ENCODE measurements at regions not wholly inside any gene's neighbourhood (a gene's known extent, or its start where the extent isn't known, plus 50 kb on each side); places are given as distances from the start of the nearest gene placed in this dataset.

DNA sequence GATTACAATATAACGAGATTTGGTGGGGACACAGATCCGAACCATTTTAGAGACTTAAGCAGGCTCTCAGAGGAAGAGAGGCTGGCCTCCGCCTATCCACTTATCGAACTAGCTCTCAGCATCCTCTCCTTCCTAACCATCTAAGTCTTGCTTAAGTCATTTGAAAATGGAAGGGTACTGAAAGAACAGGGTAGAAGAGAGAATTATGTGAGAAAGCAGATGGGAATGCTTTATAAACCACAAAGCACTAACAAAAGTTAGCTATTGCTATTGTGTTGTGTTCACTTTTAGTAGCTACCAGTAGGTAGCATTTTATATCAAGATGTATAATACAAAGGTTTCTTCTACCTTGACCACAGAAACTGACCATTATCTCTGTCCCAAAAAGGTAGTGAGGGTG lies 153.4 kb upstream of the CADM1 start:
- Mint-ChIP-seq H3K27ac (no peak overlapping the region), H3K27me3 (ENCODE audit: low read depth) (peaks cover 29% of the 10 kb centered on the region), H3K36me3 (ENCODE audit: low read depth) (no peaks in the 10 kb centered on the region), H3K4me3 (no peak overlapping the region), H3K4me1 (ENCODE audit: low read depth) (no peaks in the 10 kb centered on the region), H3K9me3 (no peaks in the 10 kb centered on the region)

DNA sequence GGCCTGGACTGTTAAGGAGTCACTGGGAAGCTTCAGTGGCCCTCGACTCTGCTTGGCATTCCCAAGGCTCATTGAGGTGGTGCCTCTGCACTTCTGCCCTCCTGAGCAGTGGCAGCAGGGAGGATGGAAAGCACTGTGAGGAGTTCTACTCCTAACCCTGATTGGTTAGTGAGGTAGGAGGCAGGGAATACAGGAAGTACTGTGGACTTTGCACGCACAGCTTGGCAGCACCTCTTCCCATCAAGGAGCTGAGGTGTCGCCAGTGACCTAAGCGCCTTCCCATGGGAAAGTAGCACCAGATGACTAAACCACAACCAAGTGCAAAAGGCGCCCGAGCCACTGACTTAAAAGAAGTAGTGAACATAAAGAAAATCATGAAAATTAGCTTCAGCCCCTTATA lies 152.5 kb upstream of the CADM1 start:
- no peak overlapping the region for H3K4me3 Mint-ChIP-seq
- H3K4me1 Mint-ChIP-seq (ENCODE audit: low read depth) = no peaks in the 10 kb centered on the region
- H3K9me3 Mint-ChIP-seq = no peaks in the 10 kb centered on the region
- no peak overlapping the region for H3K27ac Mint-ChIP-seq
- H3K36me3 Mint-ChIP-seq (ENCODE audit: low read depth) = no peaks in the 10 kb centered on the region
- H3K27me3 Mint-ChIP-seq (ENCODE audit: low read depth) = peaks cover 29% of the 10 kb centered on the region

DNA sequence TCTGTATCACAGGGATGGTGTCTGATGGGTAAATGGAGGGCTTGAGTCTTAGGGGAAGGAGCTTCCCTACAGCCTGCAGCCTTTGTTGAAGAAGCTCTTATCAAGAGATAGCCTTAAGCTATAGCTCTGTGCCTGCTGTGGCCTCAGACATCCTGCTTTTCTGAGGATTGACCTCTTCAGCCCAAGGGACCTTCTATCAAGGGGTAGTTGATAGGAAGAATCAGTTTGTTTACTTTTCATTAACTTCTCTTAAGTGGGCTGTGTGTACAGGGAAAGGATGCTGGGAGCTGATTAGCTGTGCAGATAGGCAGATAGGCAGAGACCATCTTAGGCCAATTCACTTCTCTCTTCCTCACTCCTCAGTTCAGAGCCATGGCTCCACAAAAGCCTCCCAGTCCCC lies 151.8 kb upstream of the CADM1 start:
- Mint-ChIP-seq H3K27me3 (ENCODE audit: low read depth) (peaks cover 29% of the 10 kb centered on the region), H3K9me3 (no peaks in the 10 kb centered on the region), H3K27ac (no peak overlapping the region), H3K4me1 (ENCODE audit: low read depth) (no peaks in the 10 kb centered on the region), H3K4me3 (no peak overlapping the region), H3K36me3 (ENCODE audit: low read depth) (no peaks in the 10 kb centered on the region)

DNA sequence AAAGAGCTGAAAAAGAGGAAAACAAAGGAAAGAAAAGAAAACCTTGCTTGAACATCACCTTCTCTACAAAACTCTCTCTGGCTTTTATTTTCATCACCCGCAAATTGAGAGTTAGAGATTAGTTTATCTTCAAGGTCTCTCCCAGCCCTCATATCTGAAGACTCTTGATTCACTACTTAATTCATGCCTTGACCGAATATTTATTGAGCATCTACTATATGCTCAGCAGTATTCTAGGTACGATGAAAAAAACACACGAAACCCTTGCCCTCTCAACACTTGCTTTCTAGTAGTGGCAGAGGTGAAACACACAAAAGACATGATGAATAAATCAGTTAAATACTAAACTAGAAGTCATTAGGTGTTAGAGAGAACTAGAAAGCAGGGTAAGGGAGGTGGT lies 150.6 kb upstream of the CADM1 start:
- Mint-ChIP-seq H3K9me3 (no peaks in the 10 kb centered on the region), H3K4me1 (ENCODE audit: low read depth) (no peaks in the 10 kb centered on the region), H3K4me3 (no peak overlapping the region), H3K36me3 (ENCODE audit: low read depth) (no peaks in the 10 kb centered on the region), H3K27me3 (ENCODE audit: low read depth) (peaks cover 18% of the 10 kb centered on the region), H3K27ac (no peak overlapping the region)

DNA sequence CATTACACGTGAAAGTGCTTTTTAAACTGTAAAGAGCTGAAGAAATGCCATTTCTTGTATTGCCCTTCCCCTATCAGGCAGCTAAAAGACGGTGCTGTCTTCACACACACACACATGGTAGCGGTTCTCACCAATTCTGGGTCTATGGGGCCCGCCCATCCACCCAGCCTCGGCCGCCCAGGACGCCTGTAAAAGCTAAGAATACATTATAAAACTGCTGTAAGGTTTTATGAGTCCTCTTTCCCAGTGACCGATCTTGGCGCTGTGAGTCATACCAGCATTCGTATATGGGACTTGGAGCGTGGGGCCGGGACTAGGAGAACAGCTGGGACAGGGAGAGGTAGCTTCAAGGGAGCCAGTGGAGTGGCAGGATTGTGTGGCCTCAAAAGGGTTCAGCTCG lies 149.7 kb upstream of the CADM1 start:
- H3K27ac Mint-ChIP-seq = no peak overlapping the region
- H3K36me3 Mint-ChIP-seq (ENCODE audit: low read depth) = no peaks in the 10 kb centered on the region
- H3K4me3 Mint-ChIP-seq = no peak overlapping the region
- H3K4me1 Mint-ChIP-seq (ENCODE audit: low read depth) = no peaks in the 10 kb centered on the region
- peaks cover 12% of the 10 kb centered on the region for H3K27me3 Mint-ChIP-seq (ENCODE audit: low read depth)
- no peaks in the 10 kb centered on the region for H3K9me3 Mint-ChIP-seq

DNA sequence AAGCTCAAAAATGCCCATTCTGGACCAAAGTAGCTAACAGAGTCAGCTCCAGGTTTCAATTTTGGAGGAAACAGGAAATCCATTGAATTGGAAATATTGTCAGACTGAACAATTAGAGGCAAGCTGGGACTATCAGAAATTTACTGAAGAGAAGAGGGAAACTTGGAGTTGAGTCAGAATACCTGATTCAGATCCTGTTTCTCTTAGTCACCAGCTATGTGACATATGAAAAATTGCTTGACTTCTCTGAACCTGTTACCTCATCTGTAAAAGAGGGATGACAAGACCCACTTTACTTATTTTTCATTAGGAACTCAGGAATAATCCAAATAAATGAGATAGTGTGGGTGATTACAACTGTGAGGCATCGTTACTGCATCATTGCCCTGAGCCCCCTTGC lies 148.9 kb upstream of the CADM1 start:
- H3K4me1 Mint-ChIP-seq (ENCODE audit: low read depth) = no peaks in the 10 kb centered on the region
- no peak overlapping the region for H3K4me3 Mint-ChIP-seq
- peaks cover 6% of the 10 kb centered on the region for H3K27me3 Mint-ChIP-seq (ENCODE audit: low read depth)
- H3K27ac Mint-ChIP-seq = no peak overlapping the region
- no peaks in the 10 kb centered on the region for H3K9me3 Mint-ChIP-seq
- H3K36me3 Mint-ChIP-seq (ENCODE audit: low read depth) = no peaks in the 10 kb centered on the region

DNA sequence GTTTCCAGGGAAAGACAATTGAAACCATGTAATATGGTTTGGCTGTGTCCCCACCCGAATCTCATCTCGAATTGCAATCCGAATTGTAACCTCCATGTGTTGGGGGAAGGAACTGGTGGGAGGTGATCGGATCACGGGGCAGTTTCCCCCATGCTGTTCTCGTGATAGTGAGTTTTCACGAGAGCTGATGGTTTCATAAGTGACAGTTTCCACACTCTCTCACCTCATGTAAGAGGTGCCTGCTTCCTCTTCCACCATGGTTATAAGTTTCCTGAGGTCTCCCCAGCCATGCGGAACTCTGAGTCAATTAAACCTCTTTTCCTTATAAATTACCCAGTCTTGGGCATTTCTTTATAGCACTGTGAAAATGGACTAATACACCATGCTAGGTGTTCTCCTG lies 148.3 kb upstream of the CADM1 start:
- Mint-ChIP-seq H3K36me3 (ENCODE audit: low read depth) (no peaks in the 10 kb centered on the region), H3K27me3 (ENCODE audit: low read depth) (peaks cover 5% of the 10 kb centered on the region)

DNA sequence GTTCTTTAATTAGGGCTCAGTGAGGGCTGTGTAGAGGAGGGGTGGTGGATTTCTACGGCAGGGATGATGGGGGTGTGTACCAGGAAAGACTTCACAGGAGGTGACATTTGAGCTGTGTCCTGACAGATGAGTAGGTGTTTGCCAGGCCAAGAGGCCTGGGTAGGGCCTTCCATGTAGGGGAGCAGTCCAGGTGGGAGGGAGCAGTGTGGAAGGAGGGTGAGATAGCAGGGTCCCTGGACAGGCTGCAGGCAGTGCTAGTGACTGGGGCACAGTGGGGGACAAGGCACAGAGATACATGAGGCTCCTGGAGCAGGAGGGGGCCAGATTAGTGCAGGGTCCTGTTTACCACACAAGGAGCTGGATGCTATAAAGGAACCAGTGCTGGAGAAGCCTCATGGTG lies 147.9 kb upstream of the CADM1 start:
- Mint-ChIP-seq H3K4me1 (ENCODE audit: low read depth) (no peaks in the 10 kb centered on the region), H3K4me3 (no peak overlapping the region), H3K36me3 (ENCODE audit: low read depth) (no peaks in the 10 kb centered on the region), H3K27me3 (ENCODE audit: low read depth) (peaks cover 1% of the 10 kb centered on the region), H3K27ac (no peak overlapping the region), H3K9me3 (no peaks in the 10 kb centered on the region)

More for the DNA sequence above, 148.3 kb upstream of the CADM1 start:
- H3K4me1 Mint-ChIP-seq (ENCODE audit: low read depth) = no peaks in the 10 kb centered on the region
- no peak overlapping the region for H3K4me3 Mint-ChIP-seq
- no peak overlapping the region for H3K27ac Mint-ChIP-seq
- no peaks in the 10 kb centered on the region for H3K9me3 Mint-ChIP-seq

DNA sequence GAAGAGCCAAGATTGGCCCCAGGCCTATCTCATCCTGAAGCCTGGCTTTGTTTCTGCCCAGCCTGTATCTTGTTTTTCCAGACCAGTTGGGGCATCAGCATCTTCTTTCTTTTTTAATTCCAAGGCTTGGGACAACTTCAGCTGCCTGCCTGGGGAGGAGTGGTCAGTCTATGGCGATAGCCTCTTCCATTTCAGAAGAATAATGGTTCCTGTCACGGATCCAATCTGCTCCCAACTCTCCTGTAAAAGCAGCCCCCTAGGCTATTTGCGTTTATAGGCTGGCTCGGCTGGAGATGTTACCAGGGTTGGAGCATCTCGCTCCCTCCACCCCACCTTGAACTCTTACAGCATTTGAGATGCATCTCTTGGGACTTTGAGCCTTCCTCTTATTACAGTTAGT lies 145.2 kb upstream of the CADM1 start:
- no peaks in the 10 kb centered on the region for H3K27me3 Mint-ChIP-seq (ENCODE audit: low read depth)
- no peaks in the 10 kb centered on the region for H3K36me3 Mint-ChIP-seq (ENCODE audit: low read depth)
- H3K27ac Mint-ChIP-seq = no peak overlapping the region
- no peaks in the 10 kb centered on the region for H3K4me1 Mint-ChIP-seq (ENCODE audit: low read depth)
- H3K4me3 Mint-ChIP-seq = no peak overlapping the region
- H3K9me3 Mint-ChIP-seq = no peaks in the 10 kb centered on the region

DNA sequence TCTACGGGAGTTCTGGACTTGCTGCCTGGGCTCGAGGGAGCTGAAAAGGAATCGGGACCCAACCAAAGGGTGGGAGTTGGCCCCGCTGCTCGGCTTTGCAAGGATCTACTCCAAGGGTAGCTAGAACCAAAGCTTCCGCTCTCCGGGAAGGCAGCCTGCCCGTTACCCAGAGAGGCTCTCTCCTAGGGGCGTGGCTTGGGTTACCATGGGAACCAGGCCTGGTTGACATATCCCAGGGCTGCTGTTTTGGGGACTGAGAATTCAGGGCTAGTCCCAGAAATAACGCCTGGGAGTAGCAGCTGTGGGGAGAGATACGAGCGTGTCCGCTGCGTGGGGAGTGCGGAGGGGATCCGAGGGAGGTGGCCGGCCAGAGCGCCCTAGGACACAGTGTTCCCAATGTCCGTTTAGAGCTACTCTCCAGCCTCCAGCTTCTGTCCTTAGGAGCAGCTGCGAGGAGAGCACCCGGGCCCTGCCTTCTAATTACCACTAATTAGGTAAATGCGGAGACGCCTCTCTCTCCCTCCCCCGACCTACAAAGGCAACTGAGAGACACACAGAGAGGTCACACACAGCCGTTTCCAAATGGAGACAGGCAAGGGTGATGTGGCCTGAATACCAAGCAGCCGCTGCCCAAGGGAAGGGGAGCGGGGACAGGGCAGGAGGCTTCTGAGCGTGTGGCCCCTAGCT lies 141.6 kb upstream of the CADM1 start:
- Mint-ChIP-seq H3K9me3 (no peaks in the 10 kb centered on the region), H3K36me3 (ENCODE audit: low read depth) (no peaks in the 10 kb centered on the region), H3K27ac (no peak overlapping the region), H3K4me1 (ENCODE audit: low read depth) (no peaks in the 10 kb centered on the region), H3K4me3 (no peak overlapping the region), H3K27me3 (ENCODE audit: low read depth) (no peaks in the 10 kb centered on the region)

DNA sequence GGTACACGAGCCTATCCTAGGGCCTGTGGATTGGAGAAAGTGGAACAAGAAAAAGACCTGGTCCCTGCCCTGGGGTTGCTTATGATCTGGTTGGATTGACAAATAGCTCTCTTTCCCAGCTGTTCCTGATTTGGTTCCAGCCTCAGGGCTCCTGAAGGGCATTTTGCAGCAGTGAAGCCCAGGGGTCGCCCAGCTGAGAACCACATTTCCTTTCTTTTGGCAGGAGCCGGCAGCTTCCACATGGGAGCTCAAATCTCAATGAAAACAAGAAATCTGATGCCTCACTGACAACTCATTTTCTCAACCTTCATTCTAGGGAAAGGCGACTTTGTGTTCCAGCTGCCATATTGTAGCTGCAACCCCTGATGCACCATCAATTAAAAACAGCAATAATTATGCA lies 140.6 kb upstream of the CADM1 start:
- no peaks in the 10 kb centered on the region for H3K27me3 Mint-ChIP-seq (ENCODE audit: low read depth)
- H3K27ac Mint-ChIP-seq = no peak overlapping the region
- H3K4me1 Mint-ChIP-seq (ENCODE audit: low read depth) = no peaks in the 10 kb centered on the region
- H3K4me3 Mint-ChIP-seq = no peak overlapping the region
- no peaks in the 10 kb centered on the region for H3K9me3 Mint-ChIP-seq
- no peaks in the 10 kb centered on the region for H3K36me3 Mint-ChIP-seq (ENCODE audit: low read depth)

DNA sequence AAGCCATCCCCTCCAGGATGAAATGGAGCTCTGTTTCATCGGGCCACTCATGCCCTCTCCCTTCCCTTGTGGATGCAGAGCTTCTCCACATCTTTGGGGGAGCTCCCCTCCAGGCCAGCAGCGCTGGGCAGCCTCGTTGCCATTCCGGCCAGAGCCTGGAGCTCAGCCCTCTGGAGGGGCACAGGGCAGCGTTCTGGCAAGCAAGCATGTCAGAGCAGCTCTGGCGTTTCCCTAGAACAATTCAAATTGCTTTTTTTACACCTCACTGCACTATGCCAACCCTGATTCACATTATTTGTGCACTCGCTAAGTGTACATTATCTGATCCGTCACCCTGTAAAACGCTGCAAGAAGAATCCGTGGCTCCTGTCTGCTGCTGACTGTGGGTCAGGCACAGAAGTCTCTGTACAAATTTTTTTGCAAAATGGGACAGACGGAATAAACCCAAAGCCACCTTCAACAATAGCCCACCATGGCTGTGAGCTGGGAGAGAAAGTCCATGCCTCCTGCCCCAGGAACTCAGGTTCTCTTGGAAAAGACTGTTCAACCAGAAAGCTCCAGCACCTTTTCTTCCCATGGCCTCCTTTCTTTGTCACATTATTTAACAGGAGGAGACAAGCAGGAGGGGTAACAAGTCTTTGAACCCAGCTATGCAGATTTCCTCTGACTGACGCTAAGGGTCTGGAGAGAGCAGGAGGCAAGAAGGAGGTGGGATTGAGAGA lies 139.5 kb upstream of the CADM1 start:
- Mint-ChIP-seq H3K27ac (no peak overlapping the region), H3K9me3 (no peaks in the 10 kb centered on the region), H3K4me1 (ENCODE audit: low read depth) (no peaks in the 10 kb centered on the region), H3K27me3 (ENCODE audit: low read depth) (no peaks in the 10 kb centered on the region), H3K36me3 (ENCODE audit: low read depth) (no peaks in the 10 kb centered on the region), H3K4me3 (no peak overlapping the region)

DNA sequence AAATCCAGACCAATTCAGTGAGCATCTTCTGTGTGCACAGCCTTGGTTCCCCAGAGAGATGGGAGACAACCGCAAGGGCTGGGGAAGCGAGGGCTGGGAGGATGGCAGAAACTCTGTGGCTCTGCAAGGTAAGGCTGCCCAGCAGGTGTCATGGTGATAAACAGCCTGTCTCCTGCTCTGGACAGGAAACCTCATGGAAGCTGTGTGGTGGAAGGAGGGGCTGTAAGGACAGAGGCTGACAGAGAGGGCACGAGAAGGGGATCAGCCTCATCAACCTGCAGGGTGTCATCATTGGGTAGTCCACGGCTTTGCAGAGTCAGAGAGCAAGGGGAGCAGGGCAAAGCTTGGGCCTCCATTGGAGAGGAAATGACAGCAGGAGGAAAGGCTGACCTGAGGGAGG lies 138.4 kb upstream of the CADM1 start:
- H3K4me3 Mint-ChIP-seq = no peak overlapping the region

DNA sequence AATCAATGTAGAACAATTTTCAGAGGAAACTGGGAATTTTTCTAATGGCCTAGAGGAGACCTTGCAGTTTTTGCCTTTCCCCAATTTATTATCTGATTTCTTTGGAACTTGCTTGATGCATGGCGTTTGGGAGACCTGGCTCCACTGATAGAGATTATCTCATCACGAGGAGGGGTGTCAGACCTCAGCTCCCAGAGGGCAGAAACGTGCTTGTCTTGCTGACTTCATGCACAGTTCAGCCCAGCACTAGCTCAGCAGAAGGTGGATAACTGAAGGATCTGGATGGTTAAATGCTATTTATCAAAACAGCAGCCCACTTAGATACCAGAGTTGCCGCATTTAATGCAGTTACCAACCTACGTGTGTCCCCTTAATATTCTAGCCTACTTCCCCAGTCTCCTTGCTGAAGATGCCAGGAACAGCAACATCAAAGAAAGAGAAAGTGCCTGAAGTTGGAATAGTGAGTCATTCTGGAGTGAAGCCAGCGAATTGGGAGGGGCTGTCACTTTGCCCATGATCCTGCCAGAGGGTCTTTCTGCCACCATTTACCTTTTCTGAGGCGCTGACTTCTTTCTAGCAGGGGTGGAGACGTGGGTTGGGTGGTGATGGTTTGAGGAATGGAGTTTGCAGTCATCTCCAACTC lies 133.5 kb upstream of the CADM1 start:
- no peak overlapping the region for H3K4me3 Mint-ChIP-seq
- H3K27me3 Mint-ChIP-seq (ENCODE audit: low read depth) = no peaks in the 10 kb centered on the region
- no peak overlapping the region for H3K27ac Mint-ChIP-seq
- no peaks in the 10 kb centered on the region for H3K36me3 Mint-ChIP-seq (ENCODE audit: low read depth)
- H3K9me3 Mint-ChIP-seq = no peaks in the 10 kb centered on the region
- H3K4me1 Mint-ChIP-seq (ENCODE audit: low read depth) = no peaks in the 10 kb centered on the region

More for the DNA sequence above, 138.4 kb upstream of the CADM1 start:
- Mint-ChIP-seq H3K36me3 (ENCODE audit: low read depth) (no peaks in the 10 kb centered on the region), H3K4me1 (ENCODE audit: low read depth) (no peaks in the 10 kb centered on the region), H3K9me3 (no peaks in the 10 kb centered on the region), H3K27ac (no peak overlapping the region), H3K27me3 (ENCODE audit: low read depth) (no peaks in the 10 kb centered on the region)
